HepG2 (cell line): ENCODE measurements at regions not wholly inside any gene's neighbourhood (a gene's known extent, or its start where the extent isn't known, plus 50 kb on each side); places are given as distances from the start of the nearest gene placed in this dataset.

Experiments used
- ATAC-seq: fragments of 200-7000 bp; cut with Tn5 transposase; 3 replicates; pipeline ENCODE4 v1.9.1; 2020; ENCODE audit warnings: mild to moderate bottlenecking, moderate library complexity
- BruUV-seq: library from RNA; stranded (reverse); fragments of 400-500 nt; replicated peaks from 2 replicates; lab custom pipeline; 2021; lab: Mats Ljungman, UMichigan
- CTCF ChIA-PET: fragments of 300-600 bp; formaldehyde crosslinking; extraction: SDS; loops from one replicate; lab custom pipeline; 2021; ENCODE audit warnings: low total read pairs, inconsistent platforms, low intra/inter-chr PET ratio; lab: Yijun Ruan, JAX
- POLR2A ChIA-PET: fragments of 350-600 bp; sonication (Branson Sonifier 250); formaldehyde crosslinking; loops from one replicate; lab custom pipeline; 2020; ENCODE audit warnings: antibody characterized with exemption, inconsistent platforms; lab: Yijun Ruan, JAX
- DNase-seq: peaks from one replicate; pipeline ENCODE4 v3.0.0-alpha.2; 2015; ENCODE audit warnings: low spot score
- FAIRE-seq: peaks from 3 replicates; lab custom pipeline; 2011; peaks lifted over from hg19 to GRCh38; lab: Jason Lieb, UNC
- H2AFZ ChIP-seq: one replicate; pipeline ENCODE4 v1.6.1; 2011; ENCODE audit warnings: low read length, inconsistent platforms
- H3K27ac ChIP-seq: fragments of 300-600 bp; 3 replicates; pipeline ENCODE4 v1.8.0; 2011; ENCODE audit warnings: mixed run types, mild to moderate bottlenecking, mixed read lengths, low read length, inconsistent platforms; ENCODE audit not compliant: insufficient read depth; ENCODE audit errors: extremely low read length
- H3K27me3 ChIP-seq, 2 experiments: fragments of 200-600 bp in 1 of 2; 2 replicates in 1 of 2; 3 replicates in 1 of 2; pipeline versions ENCODE4 v1.6.0 to v1.8.0; 2011; ENCODE audit warnings: low read length in 2 of 2, mild to moderate bottlenecking in 2 of 2, moderate library complexity in 2 of 2, inconsistent platforms in 1 of 2; ENCODE audit not compliant: insufficient read depth in 2 of 2, control insufficient read depth in 1 of 2
- H3K36me3 ChIP-seq, 2 experiments: fragments of 200-600 bp in 1 of 2; replicated peaks in 1 of 2; 2 replicates in 1 of 2; 3 replicates in 1 of 2; pipeline versions ENCODE4 v1.5.1 to v1.8.0; 2011; ENCODE audit warnings: low read length in 2 of 2, inconsistent platforms in 1 of 2; ENCODE audit not compliant: insufficient read depth in 2 of 2, control insufficient read depth in 1 of 2
- H3K4me1 ChIP-seq: 2 replicates; pipeline ENCODE4 v1.5.1; 2012; ENCODE audit warnings: low read length, inconsistent platforms; ENCODE audit not compliant: insufficient read depth
- H3K4me2 ChIP-seq: 2 replicates; pipeline ENCODE4 v1.6.0; 2011; ENCODE audit warnings: low read depth, low read length, inconsistent platforms
- H3K4me3 ChIP-seq, 3 experiments: fragments of 200-600 bp in 1 of 3; sonication (generic), shearing (Covaris generic) in 1 of 3; replicated peaks in 1 of 3; 2 replicates each; pipeline ENCODE4 v1.5.1; 2011 to 2016; ENCODE audit warnings: low read length in 3 of 3, inconsistent platforms in 2 of 3, low read depth in 2 of 3, mild to moderate bottlenecking in 2 of 3, control low read depth in 1 of 3, mixed read lengths in 1 of 3; ENCODE audit not compliant: insufficient read depth in 1 of 3
- H3K79me2 ChIP-seq: one replicate; pipeline ENCODE4 v1.6.1; 2011; ENCODE audit warnings: low read length, inconsistent platforms; ENCODE audit not compliant: insufficient read depth
- H3K9ac ChIP-seq: 2 replicates; pipeline ENCODE4 v1.6.0; 2011; ENCODE audit warnings: mild to moderate bottlenecking, low read depth, low read length, inconsistent platforms; ENCODE audit not compliant: insufficient read depth
- H3K9me3 ChIP-seq: 2 replicates; pipeline ENCODE4 v1.5.1; 2012; ENCODE audit warnings: mild to moderate bottlenecking, low read length
- H4K20me1 ChIP-seq: 2 replicates; pipeline ENCODE4 v1.6.0; 2011; ENCODE audit warnings: inconsistent platforms, mild to moderate bottlenecking, low read length, moderate library complexity; ENCODE audit not compliant: insufficient read depth
- ARNT2 ChIP-seq: sonication (generic); formaldehyde crosslinking; IDR thresholded peaks from 2 replicates; pipeline ENCODE4 v1.8.0; 2022; ENCODE audit warnings: mild to moderate bottlenecking, low read depth, missing genetic modification reagents, moderate library complexity
- FOXK2 ChIP-seq: fragments of 450-650 bp; IDR thresholded peaks from 2 replicates; pipeline ENCODE4 v1.6.1; 2016
- GTF2F1 ChIP-seq: fragments of 150-350 bp; IDR thresholded peaks from 2 replicates; pipeline ENCODE4 v1.6.1; 2014; ENCODE audit warnings: low read length
- JUND ChIP-seq: sonication (generic); formaldehyde crosslinking; IDR thresholded peaks from 2 replicates; pipeline ENCODE4 v1.8.0; 2022; ENCODE audit warnings: mild to moderate bottlenecking, missing genetic modification reagents
- KAT7 ChIP-seq: IDR thresholded peaks from 2 replicates; pipeline ENCODE4 v1.6.1; 2018; ENCODE audit warnings: borderline replicate concordance, missing compliant biosample characterization
- MYC ChIP-seq: sonication (generic); formaldehyde crosslinking; IDR thresholded peaks from 2 replicates; pipeline ENCODE4 v1.9.0; 2021; ENCODE audit warnings: missing genetic modification reagents, borderline replicate concordance
- NFATC3 ChIP-seq: sonication (generic); formaldehyde crosslinking; IDR thresholded peaks from 2 replicates; pipeline ENCODE4 v1.5.1; 2020; ENCODE audit warnings: mild to moderate bottlenecking, missing genetic modification reagents
- SAP130 ChIP-seq: IDR thresholded peaks from 2 replicates; pipeline ENCODE4 v1.6.1; 2016; ENCODE audit warnings: low read depth
- SRF ChIP-seq: IDR thresholded peaks from 2 replicates; pipeline ENCODE4 v1.6.1; 2011; ENCODE audit warnings: mild to moderate bottlenecking, low read depth, low read length, moderate library complexity
- TBX2 ChIP-seq: sonication (generic); formaldehyde crosslinking; IDR thresholded peaks from 2 replicates; pipeline ENCODE4 v1.5.0; 2020; ENCODE audit warnings: missing genetic modification reagents, mild to moderate bottlenecking, borderline replicate concordance
- ZBTB42 ChIP-seq: sonication (generic); formaldehyde crosslinking; IDR thresholded peaks from 2 replicates; pipeline ENCODE4 v1.5.0; 2020; ENCODE audit warnings: mild to moderate bottlenecking, missing genetic modification reagents
- ZNF331 ChIP-seq: sonication (generic); formaldehyde crosslinking; IDR thresholded peaks from 2 replicates; pipeline ENCODE4 v1.4.0; 2020; ENCODE audit warnings: missing genetic modification reagents
- WGBS: methylation state at CpG from one replicate; pipeline ENCODE4 v1.1.6; 2017; ENCODE audit warnings: low lambda C conversion rate; 5-methylcytosine and 5-hydroxymethylcytosine counted together
- in situ Hi-C: cut with HindIII; loops from 2 replicates; pipeline ENCODE4 v1.10.0; 2017; ENCODE audit warnings: low pct_unique_long_range_greater_than_20kb; ENCODE audit not compliant: extremely low pct_ligation_motif_present
- intact Hi-C: fragments of 100-400 bp; cut with micrococcal nuclease; formaldehyde crosslinking; loops from one replicate; pipeline ENCODE4 v1.10.0; 2022; ENCODE audit not compliant: unreplicated experiment
- TF ChIP-seq, protein P1 (sequence below): sonication (generic); formaldehyde crosslinking; IDR thresholded peaks from 2 replicates; pipeline ENCODE4 v1.4.0; 2020; ENCODE audit warnings: mild to moderate bottlenecking, missing genetic modification reagents
- TF ChIP-seq, protein P2 (sequence below), 2 experiments: sonication (generic) in 1 of 2; formaldehyde crosslinking in 1 of 2; IDR thresholded peaks; 2 replicates each; pipeline versions ENCODE4 v1.6.1 to v1.9.0; 2014 to 2022; ENCODE audit warnings: antibody characterized with exemption in 1 of 2, borderline replicate concordance in 1 of 2, inconsistent platforms in 1 of 2, low read depth in 1 of 2, missing genetic modification reagents in 1 of 2

GRCh38 chr13:39894586-39894985 is 239.1 kb downstream of the COG6 start:
- intact Hi-C loops (no loop called here), in situ Hi-C loops (no loop called here)
- H3K79me2 ChIP-seq = no peaks in the 10 kb centered on the region
- ChIA-PET CTCF (no interaction called here), POLR2A (no interaction called here)
- H3K4me2 ChIP-seq = no peak overlapping the region
- no TSS peak for BruUV-seq
- H3K9me3 ChIP-seq = no peaks in the 10 kb centered on the region
- H3K36me3 ChIP-seq = no peaks in the 10 kb centered on the region
- FAIRE-seq (no peak), DNase-seq (no peak), ATAC-seq (no peak)
- 0 out of 5 replicates have a peak, but pooled peaks cover 0 to 1% of the 10 kb centered on the region in 2 experiments for H3K27me3 ChIP-seq
- no peaks in the 10 kb centered on the region for H4K20me1 ChIP-seq
- 61% methylated on average over 5 of the region's 5 CpGs for WGBS
- no peaks in the 10 kb centered on the region for H3K4me1 ChIP-seq
- H2AFZ ChIP-seq = no peak overlapping the region
- TF ChIP-seq ZNF331 (CRISPR knock-in tag) (no peak), NFATC3 (CRISPR knock-in tag) (no peak), JUND (CRISPR knock-in tag) (no peak), SRF (no peak), FOXK2 (no peak), ZBTB42 (CRISPR knock-in tag) (no peak), SAP130 (CRISPR knock-in tag) (no peak), TBX2 (no peak), KAT7 (CRISPR knock-in tag) (no peak), MYC (CRISPR knock-in tag) (no peak), ARNT2 (CRISPR knock-in tag) (no peak), GTF2F1 (no peak)
- TF ChIP-seq, protein P1, sequence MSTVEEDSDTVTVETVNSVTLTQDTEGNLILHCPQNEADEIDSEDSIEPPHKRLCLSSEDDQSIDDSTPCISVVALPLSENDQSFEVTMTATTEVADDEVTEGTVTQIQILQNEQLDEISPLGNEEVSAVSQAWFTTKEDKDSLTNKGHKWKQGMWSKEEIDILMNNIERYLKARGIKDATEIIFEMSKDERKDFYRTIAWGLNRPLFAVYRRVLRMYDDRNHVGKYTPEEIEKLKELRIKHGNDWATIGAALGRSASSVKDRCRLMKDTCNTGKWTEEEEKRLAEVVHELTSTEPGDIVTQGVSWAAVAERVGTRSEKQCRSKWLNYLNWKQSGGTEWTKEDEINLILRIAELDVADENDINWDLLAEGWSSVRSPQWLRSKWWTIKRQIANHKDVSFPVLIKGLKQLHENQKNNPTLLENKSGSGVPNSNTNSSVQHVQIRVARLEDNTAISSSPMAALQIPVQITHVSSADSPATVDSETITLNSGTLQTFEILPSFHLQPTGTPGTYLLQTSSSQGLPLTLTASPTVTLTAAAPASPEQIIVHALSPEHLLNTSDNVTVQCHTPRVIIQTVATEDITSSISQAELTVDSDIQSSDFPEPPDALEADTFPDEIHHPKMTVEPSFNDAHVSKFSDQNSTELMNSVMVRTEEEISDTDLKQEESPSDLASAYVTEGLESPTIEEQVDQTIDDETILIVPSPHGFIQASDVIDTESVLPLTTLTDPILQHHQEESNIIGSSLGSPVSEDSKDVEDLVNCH (CRISPR knock-in tag) = no peak
- TF ChIP-seq, protein P2, sequence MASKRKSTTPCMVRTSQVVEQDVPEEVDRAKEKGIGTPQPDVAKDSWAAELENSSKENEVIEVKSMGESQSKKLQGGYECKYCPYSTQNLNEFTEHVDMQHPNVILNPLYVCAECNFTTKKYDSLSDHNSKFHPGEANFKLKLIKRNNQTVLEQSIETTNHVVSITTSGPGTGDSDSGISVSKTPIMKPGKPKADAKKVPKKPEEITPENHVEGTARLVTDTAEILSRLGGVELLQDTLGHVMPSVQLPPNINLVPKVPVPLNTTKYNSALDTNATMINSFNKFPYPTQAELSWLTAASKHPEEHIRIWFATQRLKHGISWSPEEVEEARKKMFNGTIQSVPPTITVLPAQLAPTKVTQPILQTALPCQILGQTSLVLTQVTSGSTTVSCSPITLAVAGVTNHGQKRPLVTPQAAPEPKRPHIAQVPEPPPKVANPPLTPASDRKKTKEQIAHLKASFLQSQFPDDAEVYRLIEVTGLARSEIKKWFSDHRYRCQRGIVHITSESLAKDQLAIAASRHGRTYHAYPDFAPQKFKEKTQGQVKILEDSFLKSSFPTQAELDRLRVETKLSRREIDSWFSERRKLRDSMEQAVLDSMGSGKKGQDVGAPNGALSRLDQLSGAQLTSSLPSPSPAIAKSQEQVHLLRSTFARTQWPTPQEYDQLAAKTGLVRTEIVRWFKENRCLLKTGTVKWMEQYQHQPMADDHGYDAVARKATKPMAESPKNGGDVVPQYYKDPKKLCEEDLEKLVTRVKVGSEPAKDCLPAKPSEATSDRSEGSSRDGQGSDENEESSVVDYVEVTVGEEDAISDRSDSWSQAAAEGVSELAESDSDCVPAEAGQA (IDR thresholded peaks at IDR 0.05; ENCODE audit: low read depth) = no peak
- TF ChIP-seq, protein P2 (CRISPR knock-in tag; IDR thresholded peaks at IDR 0.05; ENCODE audit: borderline replicate concordance) = no peak
- no peak overlapping the region for H3K27ac ChIP-seq
- H3K4me3 ChIP-seq = no peak overlapping the region
- H3K9ac ChIP-seq = no peak overlapping the region
